HepG2 (cell line): ENCODE measurements at regions not wholly inside any gene's neighbourhood (a gene's known extent, or its start where the extent isn't known, plus 50 kb on each side); places are given as distances from the start of the nearest gene placed in this dataset.

Experiments used
- ADNP ChIP-seq: sonication (generic); formaldehyde crosslinking; IDR thresholded peaks from 2 replicates; pipeline ENCODE4 v1.4.0; 2020; ENCODE audit warnings: missing genetic modification reagents
- ATAD3A ChIP-seq: sonication (generic); formaldehyde crosslinking; IDR thresholded peaks from 2 replicates; pipeline ENCODE4 v1.4.0; 2020; ENCODE audit warnings: missing genetic modification reagents
- BRD4 ChIP-seq: sonication (generic); formaldehyde crosslinking; IDR thresholded peaks from 2 replicates; pipeline ENCODE4 v1.4.0; 2020; ENCODE audit warnings: missing genetic modification reagents
- HMGA1 ChIP-seq: sonication (generic); formaldehyde crosslinking; conservative IDR thresholded peaks from 2 replicates; pipeline ENCODE4 v1.4.0; 2020; ENCODE audit warnings: missing genetic modification reagents
- REST ChIP-seq, 2 experiments: IDR thresholded peaks; 2 replicates each; pipeline ENCODE4 v1.6.1; 2011 to 2012; ENCODE audit warnings: low read length in 2 of 2, borderline replicate concordance in 1 of 2, low read depth in 1 of 2, mild to moderate bottlenecking in 1 of 2, moderate library complexity in 1 of 2
- RORA ChIP-seq: sonication (generic); formaldehyde crosslinking; IDR thresholded peaks from 2 replicates; pipeline ENCODE4 v1.5.0; 2020; ENCODE audit warnings: mild to moderate bottlenecking, missing genetic modification reagents, moderate library complexity
- SP140L ChIP-seq: sonication (generic); formaldehyde crosslinking; IDR thresholded peaks from 2 replicates; pipeline ENCODE4 v1.4.0; 2020; ENCODE audit warnings: missing genetic modification reagents, borderline replicate concordance
- ZBTB33 ChIP-seq: sonication (generic); formaldehyde crosslinking; IDR thresholded peaks from 2 replicates; pipeline ENCODE4 v1.4.0; 2020; ENCODE audit warnings: missing genetic modification reagents
- ZFX ChIP-seq: sonication (generic); formaldehyde crosslinking; IDR thresholded peaks from 2 replicates; pipeline ENCODE4 v1.4.0; 2020; ENCODE audit warnings: mild to moderate bottlenecking, low read depth, missing genetic modification reagents, moderate library complexity
- ZNF326 ChIP-seq: sonication (generic); formaldehyde crosslinking; IDR thresholded peaks from 2 replicates; pipeline ENCODE4 v1.4.0; 2020; ENCODE audit warnings: missing genetic modification reagents, borderline replicate concordance
- ZNF747 ChIP-seq: sonication (generic); formaldehyde crosslinking; IDR thresholded peaks from 2 replicates; pipeline ENCODE4 v1.8.1; 2023; ENCODE audit warnings: missing genetic modification reagents, mild to moderate bottlenecking, borderline replicate concordance
- ZNF777 ChIP-seq: sonication (generic); formaldehyde crosslinking; IDR thresholded peaks from 2 replicates; pipeline ENCODE4 v1.4.0; 2020; ENCODE audit warnings: missing genetic modification reagents
- TF ChIP-seq, protein P1 (sequence below): sonication (generic); formaldehyde crosslinking; IDR thresholded peaks from 2 replicates; pipeline ENCODE4 v1.4.0; 2020; ENCODE audit warnings: mild to moderate bottlenecking, missing genetic modification reagents
- TF ChIP-seq, protein P2 (sequence below): sonication (generic); formaldehyde crosslinking; IDR thresholded peaks from 2 replicates; pipeline ENCODE4 v1.5.0; 2020; ENCODE audit warnings: missing genetic modification reagents

- TF ChIP-seq REST (IDR thresholded peaks at IDR 0.05; ENCODE audit: borderline replicate concordance in 1 of 2, low read depth in 1 of 2, low read length in 2 of 2) (no peak), ZNF326 (CRISPR knock-in tag) (no peak), ZNF747 (CRISPR knock-in tag) (no peak), ZNF777 (CRISPR knock-in tag) (no peak), SP140L (peak; percentile 87; the same call in 1 of the 2 replicates), ZFX (CRISPR knock-in tag) (no peak), HMGA1 (CRISPR knock-in tag) (no peak), ZBTB33 (CRISPR knock-in tag) (no peak), RORA (no peak), ADNP (0 out of 2 replicates have a peak, but pooled peaks have one; percentile 33), BRD4 (CRISPR knock-in tag) (no peak), ATAD3A (CRISPR knock-in tag) (no peak)
- TF ChIP-seq, protein P1, sequence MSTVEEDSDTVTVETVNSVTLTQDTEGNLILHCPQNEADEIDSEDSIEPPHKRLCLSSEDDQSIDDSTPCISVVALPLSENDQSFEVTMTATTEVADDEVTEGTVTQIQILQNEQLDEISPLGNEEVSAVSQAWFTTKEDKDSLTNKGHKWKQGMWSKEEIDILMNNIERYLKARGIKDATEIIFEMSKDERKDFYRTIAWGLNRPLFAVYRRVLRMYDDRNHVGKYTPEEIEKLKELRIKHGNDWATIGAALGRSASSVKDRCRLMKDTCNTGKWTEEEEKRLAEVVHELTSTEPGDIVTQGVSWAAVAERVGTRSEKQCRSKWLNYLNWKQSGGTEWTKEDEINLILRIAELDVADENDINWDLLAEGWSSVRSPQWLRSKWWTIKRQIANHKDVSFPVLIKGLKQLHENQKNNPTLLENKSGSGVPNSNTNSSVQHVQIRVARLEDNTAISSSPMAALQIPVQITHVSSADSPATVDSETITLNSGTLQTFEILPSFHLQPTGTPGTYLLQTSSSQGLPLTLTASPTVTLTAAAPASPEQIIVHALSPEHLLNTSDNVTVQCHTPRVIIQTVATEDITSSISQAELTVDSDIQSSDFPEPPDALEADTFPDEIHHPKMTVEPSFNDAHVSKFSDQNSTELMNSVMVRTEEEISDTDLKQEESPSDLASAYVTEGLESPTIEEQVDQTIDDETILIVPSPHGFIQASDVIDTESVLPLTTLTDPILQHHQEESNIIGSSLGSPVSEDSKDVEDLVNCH: no peak
- TF ChIP-seq, protein P2, sequence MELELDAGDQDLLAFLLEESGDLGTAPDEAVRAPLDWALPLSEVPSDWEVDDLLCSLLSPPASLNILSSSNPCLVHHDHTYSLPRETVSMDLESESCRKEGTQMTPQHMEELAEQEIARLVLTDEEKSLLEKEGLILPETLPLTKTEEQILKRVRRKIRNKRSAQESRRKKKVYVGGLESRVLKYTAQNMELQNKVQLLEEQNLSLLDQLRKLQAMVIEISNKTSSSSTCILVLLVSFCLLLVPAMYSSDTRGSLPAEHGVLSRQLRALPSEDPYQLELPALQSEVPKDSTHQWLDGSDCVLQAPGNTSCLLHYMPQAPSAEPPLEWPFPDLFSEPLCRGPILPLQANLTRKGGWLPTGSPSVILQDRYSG (CRISPR knock-in tag): no peak
Observed at GRCh38 chr14:89540009-89540829, 123.2 kb upstream of the FOXN3 start (continued).
